GM04503 (cell line): ENCODE measurements at regions not wholly inside any gene's neighbourhood (a gene's known extent, or its start where the extent isn't known, plus 50 kb on each side); places are given as distances from the start of the nearest gene placed in this dataset.
A peak's percentile ranks its signal among the peaks of the same experiment; 100 is the strongest.
"Not testable (repeated sequence)": the region's sequence is repeated elsewhere in the genome, so short reads cannot be mapped to it uniquely, and the experiment has no call there.

Source experiments
- DNase-seq: peaks from one replicate; pipeline ENCODE4 v3.0.0-alpha.2; 2012; ENCODE audit warnings: low read depth

GRCh38 chr4:186481998-186482790 is 73.2 kb downstream of the MTNR1A start:
- DNase-seq: no peak

GRCh38 chr4:186475202-186475601 is 80.2 kb downstream of the MTNR1A start:
- DNase-seq: no peak

- no peak for DNase-seq
Measured at GRCh38 chr4:186473933-186474332, 81.4 kb downstream of the MTNR1A start.

- DNase-seq: peak; percentile 3
Measured at GRCh38 chr4:186472948-186473347, 82.4 kb downstream of the MTNR1A start.

- no peak for DNase-seq
Measured at GRCh38 chr4:186471441-186471840, 83.9 kb downstream of the MTNR1A start.

GRCh38 chr4:186458050-186458449 is 97.3 kb downstream of the MTNR1A start:
- no peak for DNase-seq

- DNase-seq: no peak
Measured at GRCh38 chr4:186451982-186452381, 103.4 kb downstream of the MTNR1A start.

- no peak for DNase-seq
Measured at GRCh38 chr4:186449954-186450353, 105.4 kb downstream of the MTNR1A start.

- no peak for DNase-seq
Measured at GRCh38 chr4:186445040-186445439, 110.3 kb downstream of the MTNR1A start.

GRCh38 chr4:186441502-186441901 is 113.9 kb downstream of the MTNR1A start:
- DNase-seq: no peak

GRCh38 chr4:186428481-186428880 is 126.9 kb downstream of the MTNR1A start:
- no peak for DNase-seq

- no peak for DNase-seq
Measured at GRCh38 chr4:186424745-186425144, 130.6 kb downstream of the MTNR1A start.

GRCh38 chr4:186422296-186422695 is 133.1 kb downstream of the MTNR1A start:
- no peak for DNase-seq

- DNase-seq: no peak
Measured at GRCh38 chr4:186416451-186417060, 138.8 kb downstream of the MTNR1A start.

- no peak for DNase-seq
Measured at GRCh38 chr4:186414390-186414789, 141.0 kb downstream of the MTNR1A start.

- no peak for DNase-seq
Measured at GRCh38 chr4:186405957-186406356, 140.0 kb downstream of the F11 start.

- DNase-seq: no peak
Measured at GRCh38 chr4:186404562-186405134, 138.7 kb downstream of the F11 start.

- no peak for DNase-seq
Measured at GRCh38 chr4:186400676-186401075, 134.7 kb downstream of the F11 start.

GRCh38 chr4:186392017-186392416 is 126.0 kb downstream of the F11 start:
- DNase-seq: no peak

- not testable (repeated sequence) for DNase-seq
Measured at GRCh38 chr4:186384328-186384727, 118.3 kb downstream of the F11 start.

GRCh38 chr4:186368281-186368680 is 102.3 kb downstream of the F11 start:
- DNase-seq: no peak

GRCh38 chr4:186366326-186366725 is 100.3 kb downstream of the F11 start:
- DNase-seq: no peak

GRCh38 chr4:186363038-186363437 is 97.0 kb downstream of the F11 start:
- not testable (repeated sequence) for DNase-seq
